HG03571 (cell line): ENCODE measurements at regions not wholly inside any gene's neighbourhood (a gene's known extent, or its start where the extent isn't known, plus 50 kb on each side); places are given as distances from the start of the nearest gene placed in this dataset.
A peak's percentile ranks its signal among the peaks of the same experiment; 100 is the strongest.
"Not testable (repeated sequence)": the region's sequence is repeated elsewhere in the genome, so short reads cannot be mapped to it uniquely, and the experiment has no call there.

Experiments
- ATAC-seq: cut with Tn5 transposase; IDR thresholded peaks from one replicate; pipeline ENCODE4 v1.9.1; 2021; ENCODE audit not compliant: unreplicated experiment

DNA sequence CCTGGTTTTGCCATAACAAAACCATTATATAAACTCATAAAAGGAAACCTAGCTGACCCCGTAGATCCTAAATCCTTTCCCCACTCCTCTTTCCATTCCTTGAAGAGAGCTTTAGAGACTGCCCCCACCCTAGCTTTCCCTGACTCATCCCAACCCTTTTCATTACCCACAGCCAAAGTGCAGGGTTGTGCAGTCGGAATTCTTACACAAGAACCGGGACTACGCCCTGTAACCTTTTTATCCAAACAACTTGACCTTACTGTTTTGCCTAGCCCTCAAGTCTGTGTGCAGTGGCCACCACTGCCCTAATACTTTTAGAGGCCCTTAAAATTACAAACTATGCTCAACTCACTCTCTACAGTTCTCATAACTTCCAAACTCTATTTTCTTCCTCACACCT is 116.0 kb upstream of the PTPN13 start:
- ATAC-seq, result not testable (repeated sequence)

- no peak for ATAC-seq
Measured at GRCh38 chr4:86481440-86481839, 112.7 kb upstream of the PTPN13 start.

GRCh38 chr4:86482306-86483172 is 111.6 kb upstream of the PTPN13 start:
- ATAC-seq, result no peak

- ATAC-seq, result no peak
Measured at GRCh38 chr4:86483173-86483490, 111.0 kb upstream of the PTPN13 start.

- no peak for ATAC-seq
Measured at GRCh38 chr4:86483773-86484172, 110.3 kb upstream of the PTPN13 start.

DNA sequence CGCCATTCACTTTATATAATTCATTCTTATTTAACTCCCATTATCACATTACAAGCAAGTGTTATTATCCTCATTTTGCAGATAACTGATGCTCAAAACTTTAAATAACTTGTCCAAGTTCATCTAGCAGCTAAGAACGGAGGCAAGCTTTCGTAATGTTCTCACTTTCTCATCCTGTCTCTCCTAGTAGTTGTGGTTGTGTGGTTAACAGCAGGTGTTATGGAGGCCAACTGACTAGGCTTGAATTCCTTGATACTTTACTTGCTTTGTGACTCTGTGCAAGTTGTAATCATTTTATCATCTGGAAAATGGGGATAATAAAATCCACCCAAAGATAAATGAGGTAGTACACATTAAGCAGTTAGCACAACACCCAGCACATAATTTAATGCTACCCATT is 109.9 kb upstream of the PTPN13 start:
- ATAC-seq, result no peak

- no peak for ATAC-seq
Measured at GRCh38 chr4:86487738-86488348, 106.3 kb upstream of the PTPN13 start.

DNA sequence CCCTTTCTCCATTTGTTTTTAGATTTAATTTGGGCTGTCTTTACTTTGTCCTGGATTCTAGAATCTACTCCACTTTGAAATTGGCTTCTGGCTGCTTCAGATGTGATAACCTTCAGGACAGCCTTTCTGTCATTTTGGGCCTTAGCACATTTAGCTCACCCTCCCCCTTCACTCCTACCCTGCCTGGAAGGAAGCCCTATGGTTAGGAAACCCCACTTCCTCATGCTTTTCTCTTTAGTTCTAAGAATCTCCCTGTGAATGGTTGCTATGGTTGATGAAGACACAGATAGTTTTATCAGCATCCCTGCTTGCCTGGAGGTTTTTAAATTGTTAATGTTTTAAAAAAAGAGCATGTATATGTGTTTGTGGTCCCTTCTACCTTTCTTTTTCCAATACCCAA is 100.7 kb upstream of the PTPN13 start:
- no peak for ATAC-seq

DNA sequence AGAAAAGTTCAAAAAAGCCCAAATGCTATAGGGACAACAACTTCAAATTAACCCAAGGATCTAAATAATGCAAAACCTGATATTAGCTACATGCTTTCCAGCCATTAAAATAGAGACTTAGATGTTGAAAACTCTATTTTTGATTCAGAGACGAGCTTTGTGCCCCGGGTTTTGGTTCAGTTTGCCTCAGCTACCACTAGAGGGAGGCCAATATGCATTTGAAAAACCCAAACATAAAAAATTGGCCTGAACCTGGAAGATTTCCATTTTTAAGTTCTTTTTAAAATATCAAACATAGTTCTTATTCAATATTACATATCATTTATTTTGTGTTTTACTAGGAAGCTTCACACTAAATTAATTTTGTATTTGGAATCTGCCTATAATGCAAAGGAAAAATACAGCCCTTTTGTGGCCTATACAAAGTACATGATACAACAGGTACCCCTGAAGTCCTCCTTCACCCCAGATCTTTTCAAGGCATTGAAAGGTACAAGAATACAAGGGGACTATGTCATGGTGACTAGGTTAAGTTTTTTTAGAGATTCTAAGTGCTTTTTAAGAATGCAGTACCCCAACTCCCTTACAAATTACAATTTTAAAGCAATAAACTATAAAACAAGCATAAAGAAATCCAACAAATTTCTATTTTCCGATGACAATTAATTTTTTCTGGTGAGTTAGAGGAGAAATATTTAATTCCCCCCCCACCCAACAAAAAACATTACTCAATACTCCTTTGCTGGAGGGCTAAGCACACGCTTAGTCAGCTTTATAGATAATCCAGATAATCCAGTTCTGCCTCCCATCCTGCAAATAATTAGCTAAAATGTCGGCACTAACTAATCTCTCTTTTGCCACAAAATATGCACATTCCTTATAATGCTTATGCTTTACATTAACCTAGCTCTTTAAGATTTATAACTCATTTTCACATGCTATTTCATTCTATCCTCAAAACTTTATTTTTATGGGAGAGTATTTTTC is 97.7 kb upstream of the PTPN13 start:
- ATAC-seq, result no peak

GRCh38 chr4:86497131-86497530 is 97.0 kb upstream of the PTPN13 start:
- no peak for ATAC-seq

DNA sequence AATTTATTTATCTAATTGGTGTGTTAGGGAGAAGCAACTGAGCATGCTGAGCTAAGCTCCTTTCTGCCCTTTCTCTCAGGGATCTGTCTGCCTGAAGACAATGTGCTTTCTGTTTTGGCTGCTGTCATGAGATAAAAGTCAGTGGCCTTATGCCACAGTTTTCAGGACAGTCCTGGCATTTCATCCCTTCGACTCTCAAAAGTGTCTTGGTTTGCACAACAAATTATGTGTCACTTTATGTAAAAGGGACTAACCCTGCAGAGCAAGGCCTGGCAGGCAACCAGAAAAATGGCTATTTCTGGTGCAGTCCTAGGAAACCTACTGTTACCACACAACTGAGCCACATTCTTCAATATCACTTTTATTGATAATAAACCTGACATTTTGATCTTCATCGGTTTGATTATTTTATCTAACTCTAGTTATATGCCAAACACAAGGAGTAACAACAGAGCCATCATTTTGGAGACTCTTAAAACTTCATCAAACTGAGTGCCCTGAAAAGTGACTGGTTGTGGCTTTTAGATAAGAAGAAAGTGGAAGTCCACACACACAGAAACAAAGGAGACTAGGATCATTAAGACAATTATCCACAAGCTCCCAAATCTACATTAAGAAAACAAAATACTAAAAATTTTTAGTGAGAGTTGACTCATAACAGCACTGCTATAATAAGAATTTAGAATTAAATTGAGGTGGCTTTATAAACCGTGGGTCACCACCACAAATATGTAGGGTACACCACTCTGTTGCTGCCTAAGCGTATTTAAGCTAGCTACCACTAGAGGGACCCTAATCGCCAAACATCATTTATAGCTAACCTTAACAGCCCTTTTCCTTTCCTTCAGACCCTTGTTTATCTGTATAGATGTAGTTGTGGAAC is 95.9 kb upstream of the PTPN13 start:
- no peak for ATAC-seq

DNA sequence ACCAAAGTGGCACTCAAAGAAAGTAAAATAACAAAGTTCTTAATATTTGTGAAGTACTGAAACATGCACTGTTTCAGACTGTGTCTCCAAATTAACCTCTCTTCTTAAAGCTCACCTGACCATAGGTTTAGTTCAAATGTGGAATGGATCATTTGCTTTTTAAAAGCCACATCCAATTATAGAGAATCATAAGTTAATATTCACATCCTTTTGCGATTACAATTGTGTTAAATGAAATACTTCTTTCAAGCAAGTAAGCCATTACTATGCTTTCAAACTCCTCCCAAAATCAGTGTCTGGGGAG is 95.3 kb upstream of the PTPN13 start:
- no peak for ATAC-seq

GRCh38 chr4:86500527-86500926 is 93.6 kb upstream of the PTPN13 start:
- ATAC-seq, result no peak

GRCh38 chr4:86502081-86502480 is 92.0 kb upstream of the PTPN13 start:
- ATAC-seq, result no peak

- ATAC-seq, result no peak
Measured at GRCh38 chr4:86506591-86506990, 87.5 kb upstream of the PTPN13 start.

DNA sequence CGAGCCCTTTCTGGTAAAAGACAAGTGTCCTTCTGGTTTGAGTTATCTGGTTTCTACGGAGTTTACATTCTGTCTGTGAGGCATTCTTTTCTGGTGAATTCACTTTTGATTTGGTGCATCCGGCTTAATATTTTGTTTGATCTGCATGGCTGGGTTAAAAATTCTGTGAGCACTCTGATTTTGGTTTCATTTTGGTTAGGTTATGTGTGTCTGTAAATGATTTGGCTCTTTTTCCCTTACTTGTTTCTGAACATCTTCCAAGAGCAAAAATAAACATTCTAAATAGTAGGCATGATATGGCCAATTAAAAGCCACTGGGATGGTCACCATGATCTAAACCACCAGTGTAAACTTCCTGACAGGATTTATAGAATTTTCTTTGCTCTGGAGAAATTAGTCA is 85.7 kb upstream of the PTPN13 start:
- ATAC-seq, result peak; percentile 55

- ATAC-seq, result no peak
Measured at GRCh38 chr4:86511590-86511989, 82.5 kb upstream of the PTPN13 start.

- ATAC-seq, result no peak
Measured at GRCh38 chr4:86512631-86513030, 81.5 kb upstream of the PTPN13 start.

DNA sequence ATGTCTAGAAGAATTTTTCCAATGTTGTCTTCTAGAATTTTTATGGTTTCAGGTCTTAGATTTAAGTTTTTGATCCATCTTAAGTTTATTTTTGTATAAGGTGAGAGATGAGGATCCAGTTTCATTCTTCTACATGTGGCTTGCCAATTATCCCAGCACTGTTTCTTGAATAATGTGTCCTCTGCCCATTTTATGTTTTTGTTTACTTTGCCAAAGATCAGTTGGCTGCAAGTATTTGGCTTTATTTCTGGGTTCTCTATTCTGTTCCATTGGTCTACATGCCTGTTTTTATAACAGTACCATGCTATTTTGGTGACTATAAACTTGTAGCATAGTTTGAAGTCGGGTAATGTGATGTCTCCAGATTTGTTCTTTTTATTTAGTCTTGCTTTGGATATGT is 78.2 kb upstream of the PTPN13 start:
- not testable (repeated sequence) for ATAC-seq

- no peak for ATAC-seq
Measured at GRCh38 chr4:86521373-86521969, 72.6 kb upstream of the PTPN13 start.
